DMS 273 treated with DMSO at 0.1 percent for 48 hours (cell line): ENCODE measurements at regions not wholly inside any gene's neighbourhood (a gene's known extent, or its start where the extent isn't known, plus 50 kb on each side); places are given as distances from the start of the nearest gene placed in this dataset.
"Not testable (repeated sequence)": the region's sequence is repeated elsewhere in the genome, so short reads cannot be mapped to it uniquely, and the experiment has no call there.

ENCODE experiments used
- DNase-seq: peaks from one replicate; lab custom pipeline; 2025; lab: John Stamatoyannopoulos, UW

DNA sequence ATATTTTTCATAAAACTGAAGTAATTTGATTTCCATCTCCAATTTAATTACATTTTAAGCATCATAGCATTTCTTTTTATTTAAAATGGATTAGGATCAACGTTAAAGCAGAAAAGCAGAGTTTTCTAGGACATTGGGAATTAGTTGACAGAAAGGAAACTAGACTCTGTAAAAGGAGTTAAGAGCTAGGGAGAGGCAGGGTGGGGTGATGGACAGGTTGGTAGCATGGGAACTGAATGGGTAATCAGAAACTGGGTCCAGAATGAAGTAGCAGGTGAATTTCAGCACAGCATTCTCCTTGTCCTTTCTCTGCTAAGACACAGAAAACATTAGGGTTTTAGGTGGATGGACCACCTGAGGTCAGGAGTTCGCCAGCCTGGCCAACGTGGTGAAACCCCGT is 97.6 kb downstream of the ANAPC4 start:
- DNase-seq, result no peak

DNA sequence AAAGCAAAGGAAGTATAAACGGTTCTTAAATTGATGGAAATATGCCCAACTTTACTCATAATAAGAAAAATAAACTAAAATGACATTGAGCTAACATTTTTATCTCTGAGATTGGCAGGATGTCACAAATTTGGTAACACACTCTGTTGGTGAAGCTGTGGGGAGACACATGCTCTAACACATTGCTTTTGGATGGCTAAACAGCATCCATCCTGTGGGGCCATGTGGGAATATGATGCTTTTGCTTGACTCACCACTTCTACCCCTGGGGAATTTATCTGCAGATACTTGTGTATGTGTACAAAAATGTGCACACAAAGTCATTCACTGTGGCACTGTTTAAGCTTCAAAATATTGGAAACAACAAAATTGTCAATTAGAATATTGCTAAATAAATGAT is 100.2 kb downstream of the ANAPC4 start:
- no peak for DNase-seq

GRCh38 chr4:25481648-25482047 is 104.6 kb downstream of the ANAPC4 start:
- DNase-seq, result no peak

DNA sequence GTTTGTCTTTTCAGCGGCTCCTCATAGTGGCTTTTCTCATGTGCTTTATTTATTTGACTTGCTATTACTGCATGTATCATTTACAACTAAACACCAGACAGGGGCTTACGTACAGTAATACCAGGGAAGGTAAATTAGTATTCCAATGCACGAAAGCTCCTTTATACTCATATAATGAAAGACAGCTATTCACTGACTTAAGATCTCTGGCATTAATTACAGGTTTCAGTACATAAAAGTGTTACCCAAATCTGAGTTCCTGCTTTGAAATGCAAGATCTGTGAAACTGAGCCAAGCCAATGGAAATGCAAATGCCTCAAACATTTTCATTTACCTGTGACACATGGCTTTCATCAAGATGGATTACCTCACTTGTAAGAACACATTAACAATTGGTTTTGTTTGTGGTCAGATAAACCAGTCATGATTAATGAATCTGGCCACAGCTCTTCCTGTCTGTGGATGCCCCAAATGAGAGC is 107.2 kb downstream of the ANAPC4 start:
- no peak for DNase-seq

GRCh38 chr4:25485104-25485503 is 108.0 kb downstream of the ANAPC4 start:
- DNase-seq, result no peak

DNA sequence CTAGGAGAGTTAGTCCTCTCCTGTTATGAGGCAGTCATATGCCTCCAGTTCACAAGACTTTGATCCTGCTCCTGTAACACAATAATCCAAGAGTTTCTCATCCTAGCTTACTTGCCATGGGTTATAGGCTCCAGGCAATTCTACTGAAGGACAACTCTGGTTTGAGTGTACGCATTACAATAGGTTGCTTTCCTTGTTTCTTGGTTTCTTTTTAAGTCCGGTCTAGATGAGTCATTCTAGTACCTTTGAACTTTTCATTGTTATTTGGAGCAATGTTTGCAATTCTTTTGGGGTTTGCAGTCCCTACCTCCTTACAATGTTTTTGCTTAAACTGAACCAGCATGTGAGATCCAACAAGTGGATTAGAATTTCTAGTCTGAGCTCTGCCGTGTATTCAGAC is 109.1 kb downstream of the ANAPC4 start:
- no peak for DNase-seq

DNA sequence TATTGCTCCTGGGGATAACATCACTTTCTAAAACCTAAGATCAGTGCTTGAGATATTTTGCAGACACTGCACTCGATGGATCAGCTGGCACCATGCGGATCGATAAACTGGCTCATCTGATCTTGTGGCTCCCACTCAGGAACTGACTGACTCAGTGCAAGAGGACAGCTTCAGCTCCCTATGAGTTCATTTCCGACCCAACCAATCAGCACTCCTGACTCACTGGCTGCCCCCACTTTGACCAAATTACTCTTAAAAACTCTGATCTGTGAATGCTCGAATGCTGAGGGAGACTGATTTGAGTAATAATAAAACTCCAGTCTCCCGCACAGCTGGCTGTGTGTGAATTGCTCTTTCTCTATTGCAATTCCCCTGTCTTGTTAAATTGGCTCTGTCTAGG is 110.1 kb downstream of the ANAPC4 start:
- no peak for DNase-seq

GRCh38 chr4:25489253-25489797 is 112.3 kb downstream of the ANAPC4 start:
- DNase-seq, result no peak

- DNase-seq, result no peak
Observed at GRCh38 chr4:25493466-25493865, 116.4 kb downstream of the ANAPC4 start.

DNA sequence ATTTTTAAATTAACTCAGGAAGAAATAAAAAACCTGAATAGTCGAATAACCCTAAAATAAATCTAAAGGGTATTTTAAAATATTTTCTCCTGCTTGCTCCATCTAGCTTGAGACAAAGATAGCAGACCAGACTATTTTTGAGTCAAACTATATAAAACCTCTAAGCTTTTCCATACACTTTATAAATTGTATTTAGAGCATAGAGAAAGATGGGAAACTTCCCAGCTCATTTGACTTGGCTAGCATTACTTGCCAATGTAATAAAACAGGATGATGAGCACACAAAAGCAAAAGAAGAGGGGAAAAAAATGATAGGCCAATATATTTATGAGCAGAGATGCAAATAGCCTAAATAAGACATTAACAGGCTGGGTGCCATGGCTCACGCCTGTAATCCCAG is 117.1 kb downstream of the ANAPC4 start:
- DNase-seq, result no peak

DNA sequence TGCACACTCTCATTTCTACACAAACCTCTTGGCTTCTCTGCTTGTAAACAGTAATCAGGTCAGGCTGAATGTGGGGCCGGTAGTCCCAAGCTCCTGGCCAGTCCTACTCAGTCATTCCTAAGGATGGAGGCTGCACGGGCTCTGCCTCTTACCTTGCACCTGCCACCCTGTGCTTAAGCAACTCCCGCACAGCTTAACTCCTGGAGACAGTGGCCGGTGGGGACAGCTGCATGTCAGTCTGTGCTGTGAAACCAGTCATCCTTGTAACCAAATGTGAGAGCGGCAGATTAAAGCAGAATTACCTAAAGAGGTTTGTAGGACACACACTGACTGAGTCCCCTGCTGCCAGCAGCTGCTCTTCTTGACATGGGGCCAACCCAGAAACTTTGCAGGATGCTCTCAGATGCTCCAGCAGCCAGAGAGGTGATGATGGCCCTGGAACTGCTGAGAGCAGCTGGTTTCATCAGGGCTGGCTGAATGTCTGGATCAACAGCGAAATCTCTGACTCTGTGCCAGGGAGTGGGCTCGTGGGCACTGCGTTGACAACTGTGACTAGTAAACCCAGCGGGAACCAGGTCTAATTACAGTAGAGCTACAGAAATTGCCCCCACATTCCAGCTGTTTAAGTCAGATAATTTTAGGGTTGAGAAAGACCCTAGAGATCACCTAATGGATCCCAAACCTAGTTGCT is 123.7 kb downstream of the ANAPC4 start:
- DNase-seq, result peak; percentile 76

- no peak for DNase-seq
Observed at GRCh38 chr4:25502115-25502514, 125.1 kb downstream of the ANAPC4 start.

DNA sequence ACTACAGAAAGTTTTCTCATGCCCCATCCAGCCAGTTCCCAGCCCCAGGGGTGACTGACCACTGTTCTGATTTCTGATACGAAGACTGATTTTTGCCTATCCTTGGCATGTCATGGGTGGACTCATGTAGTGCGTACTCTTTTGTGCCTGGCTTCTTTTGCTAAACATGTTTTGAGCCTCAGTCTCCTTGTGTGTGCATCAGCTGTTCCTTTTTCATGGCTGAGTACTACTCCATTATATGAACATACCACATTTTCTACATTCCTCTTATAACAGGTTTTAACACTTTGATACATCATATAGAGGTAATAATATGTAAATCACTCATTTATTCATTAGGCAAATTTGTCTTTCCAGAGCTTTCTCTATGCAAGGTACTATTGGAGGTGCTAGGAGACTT is 126.7 kb downstream of the ANAPC4 start:
- no peak for DNase-seq

DNA sequence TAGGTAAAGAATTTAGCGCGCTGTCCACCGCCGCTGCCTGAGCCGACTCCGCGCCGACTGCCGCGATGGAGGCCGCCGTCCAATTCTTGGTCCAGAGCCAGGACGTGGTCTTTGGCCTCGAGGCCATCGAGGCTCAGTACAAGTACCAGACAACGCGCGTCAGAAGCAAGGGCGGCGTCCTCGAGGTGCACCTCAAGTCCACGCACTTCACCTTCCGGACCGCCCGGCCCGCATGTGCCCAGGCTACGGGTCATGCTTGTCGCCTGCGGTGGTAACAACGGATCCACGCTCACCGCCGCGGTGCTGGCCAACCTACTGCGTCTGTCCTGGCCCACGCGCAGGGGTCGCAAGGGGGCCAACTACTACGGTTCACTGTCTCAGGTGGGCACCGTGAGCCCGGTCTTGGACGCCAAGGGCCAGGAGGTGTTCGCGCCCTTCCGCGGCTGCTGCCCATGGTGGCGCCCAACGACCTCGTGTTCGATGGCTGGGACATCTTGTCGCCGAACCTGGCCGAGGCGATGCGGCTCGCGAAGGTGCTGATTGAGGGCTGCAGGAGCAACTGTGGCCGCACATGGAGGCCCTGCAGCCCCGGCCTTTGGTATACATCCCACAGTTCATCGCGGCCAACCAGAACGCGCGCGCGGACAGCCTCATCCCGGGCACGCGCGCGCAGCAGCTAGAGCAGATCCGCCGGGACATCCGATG is 128.0 kb downstream of the ANAPC4 start:
- DNase-seq, result no peak

GRCh38 chr4:25505637-25505991 is 128.6 kb downstream of the ANAPC4 start:
- no peak for DNase-seq

DNA sequence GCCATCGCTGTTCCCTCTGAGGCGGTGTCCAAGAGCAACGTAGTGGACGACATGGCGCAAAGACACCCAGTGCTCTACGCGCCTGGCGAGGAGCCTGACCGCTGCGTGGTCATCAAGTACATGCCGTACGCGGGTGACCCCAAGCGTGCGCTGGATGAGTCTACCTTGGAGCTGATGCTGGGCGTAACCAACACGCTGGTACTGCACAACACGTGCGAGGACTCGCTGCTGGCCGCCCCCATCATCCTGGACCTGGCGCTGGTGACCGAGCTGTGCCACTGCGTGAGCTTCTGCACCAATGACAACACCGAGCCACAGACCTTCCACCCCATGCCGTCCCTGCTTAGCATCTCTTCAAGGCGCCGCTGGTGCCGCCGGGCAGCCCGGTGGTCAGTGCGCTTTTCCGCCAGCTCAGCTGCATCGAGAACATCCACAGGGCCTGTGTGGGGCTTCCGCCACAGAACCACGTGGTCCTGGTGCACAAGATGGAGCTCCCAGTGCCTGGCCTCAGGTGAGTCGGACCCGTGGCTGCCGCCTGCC is 129.0 kb downstream of the ANAPC4 start:
- DNase-seq, result no peak

- no peak for DNase-seq
Observed at GRCh38 chr4:25509646-25510045, 132.6 kb downstream of the ANAPC4 start.

DNA sequence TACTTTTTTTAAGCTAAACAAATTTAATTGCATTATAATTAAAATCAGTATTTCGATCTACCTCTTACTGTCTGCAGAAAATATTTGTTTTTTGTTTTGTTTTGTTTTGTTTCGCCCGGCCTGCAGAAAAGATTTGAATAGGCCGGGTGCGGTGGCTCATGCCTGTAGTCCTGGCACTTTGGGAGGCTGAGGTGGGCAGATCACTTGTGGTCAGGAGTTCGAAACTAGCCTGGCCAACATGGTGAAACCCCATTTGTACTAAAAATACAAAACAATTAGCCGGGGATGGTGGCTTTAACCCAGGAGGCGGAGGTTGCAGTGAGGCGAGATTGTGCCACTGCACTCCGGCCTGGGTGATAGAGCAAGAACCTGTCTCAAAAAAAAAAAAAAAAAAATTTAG is 134.8 kb downstream of the ANAPC4 start:
- not testable (repeated sequence) for DNase-seq

- no peak for DNase-seq
Observed at GRCh38 chr4:25513814-25514213, 136.8 kb downstream of the ANAPC4 start.

- no peak for DNase-seq
Observed at GRCh38 chr4:25523405-25523804, 132.2 kb upstream of the SLC34A2 start.

DNA sequence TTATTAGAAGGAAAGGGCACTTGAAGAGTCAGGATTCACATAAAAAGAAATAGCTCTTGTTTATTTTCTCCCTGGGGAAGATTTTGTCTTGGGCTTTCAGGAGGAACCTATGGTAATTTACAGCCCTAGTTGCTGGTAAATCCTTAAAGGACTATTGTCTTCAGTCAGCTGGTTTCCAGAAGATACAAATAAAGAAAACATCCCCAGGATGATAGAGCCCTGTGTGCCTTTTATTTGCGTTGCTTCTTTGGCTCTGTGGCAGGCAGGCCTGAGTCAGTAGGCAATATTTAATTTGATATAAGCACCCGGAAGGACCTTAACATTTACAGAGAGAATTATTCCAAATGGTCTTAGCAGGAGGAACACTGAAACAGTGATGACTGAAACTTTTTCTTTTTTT is 131.0 kb upstream of the SLC34A2 start:
- DNase-seq, result no peak

- DNase-seq, result no peak
Observed at GRCh38 chr4:25525896-25526295, 129.8 kb upstream of the SLC34A2 start.

DNA sequence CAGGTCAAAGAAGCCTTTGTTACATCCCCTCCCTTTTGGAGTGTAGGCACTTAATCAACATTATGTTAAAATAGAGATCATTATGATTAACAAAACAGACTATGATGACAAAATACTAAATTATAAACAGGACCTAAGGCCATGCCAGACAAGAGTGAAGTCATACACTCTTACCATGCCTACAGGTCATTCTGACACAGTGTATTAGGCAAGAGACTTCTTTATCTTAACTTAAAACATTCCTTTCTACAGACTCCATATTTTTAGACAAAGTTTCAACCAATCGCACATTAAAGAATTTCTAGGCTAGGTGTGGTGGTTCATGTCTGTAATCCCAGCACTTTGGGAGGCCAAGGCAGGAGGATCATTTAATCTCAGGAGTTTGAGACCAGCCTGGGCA is 128.6 kb upstream of the SLC34A2 start:
- no peak for DNase-seq
